ENCODE measurements at regions not wholly inside any gene's neighbourhood (a gene's known extent, or its start where the extent isn't known, plus 50 kb on each side); places are given as distances from the start of the nearest gene placed in this dataset.
A peak's percentile ranks its signal among the peaks of the same experiment; 100 is the strongest.

GRCh38 chr20:52410182-52410647 lies 218.6 kb upstream of the ZFP64 start:
- H3K4me3 ChIP-seq (ENCODE audit: low read depth, low read length), result no peak overlapping the region
- no peak for TF ChIP-seq CTCF (IDR thresholded peaks at IDR 0.05; ENCODE audit: insufficient read depth, low read depth, low read length)
- peak; percentile 91 for DNase-seq (ENCODE audit: low read depth)

GRCh38 chr20:52405986-52406385 lies 214.4 kb upstream of the ZFP64 start:
- TF ChIP-seq CTCF (IDR thresholded peaks at IDR 0.05; ENCODE audit: insufficient read depth, low read depth, low read length), result no peak
- no peak overlapping the region for H3K4me3 ChIP-seq (ENCODE audit: low read depth, low read length)
- DNase-seq (ENCODE audit: low read depth), result no peak

- no peak overlapping the region for H3K4me3 ChIP-seq (ENCODE audit: low read depth, low read length)
- no peak for DNase-seq (ENCODE audit: low read depth)
- TF ChIP-seq CTCF (IDR thresholded peaks at IDR 0.05; ENCODE audit: insufficient read depth, low read depth, low read length), result no peak
Observed at GRCh38 chr20:52405417-52405816, 213.8 kb upstream of the ZFP64 start.

- no peak for DNase-seq (ENCODE audit: low read depth)
- no peak for TF ChIP-seq CTCF (IDR thresholded peaks at IDR 0.05; ENCODE audit: insufficient read depth, low read depth, low read length)
- no peak overlapping the region for H3K4me3 ChIP-seq (ENCODE audit: low read depth, low read length)
Observed at GRCh38 chr20:52404671-52405070, 213.1 kb upstream of the ZFP64 start.

- no peak overlapping the region for H3K4me3 ChIP-seq (ENCODE audit: low read depth, low read length)
- no peak for DNase-seq (ENCODE audit: low read depth)
- TF ChIP-seq CTCF (IDR thresholded peaks at IDR 0.05; ENCODE audit: insufficient read depth, low read depth, low read length), result no peak
Observed at GRCh38 chr20:52402950-52403349, 211.4 kb upstream of the ZFP64 start.

- TF ChIP-seq CTCF (IDR thresholded peaks at IDR 0.05; ENCODE audit: insufficient read depth, low read depth, low read length), result no peak
- no peak overlapping the region for H3K4me3 ChIP-seq (ENCODE audit: low read depth, low read length)
- peak; percentile 43 for DNase-seq (ENCODE audit: low read depth)
Observed at GRCh38 chr20:52402514-52402913, 210.9 kb upstream of the ZFP64 start.

- no peak for DNase-seq (ENCODE audit: low read depth)
- no peak for TF ChIP-seq CTCF (IDR thresholded peaks at IDR 0.05; ENCODE audit: insufficient read depth, low read depth, low read length)
- H3K4me3 ChIP-seq (ENCODE audit: low read depth, low read length), result no peak overlapping the region
Observed at GRCh38 chr20:52401431-52401830, 209.9 kb upstream of the ZFP64 start.
